NCI-H345 treated with DMSO at 0.1 percent for 48 hours (cell line): ENCODE measurements at regions not wholly inside any gene's neighbourhood (a gene's known extent, or its start where the extent isn't known, plus 50 kb on each side); places are given as distances from the start of the nearest gene placed in this dataset.

Experiments
- DNase-seq: peaks from one replicate; lab custom pipeline; 2025; ENCODE audit not compliant: unreplicated experiment; lab: John Stamatoyannopoulos, UW

- no peak for DNase-seq
Measured at GRCh38 chr3:30069056-30069455, 537.3 kb upstream of the TGFBR2 start.

GRCh38 chr3:30073040-30073439 is 533.4 kb upstream of the TGFBR2 start:
- no peak for DNase-seq

- DNase-seq, result peak; percentile 5
Measured at GRCh38 chr3:30073622-30074021, 532.8 kb upstream of the TGFBR2 start.

- no peak for DNase-seq
Measured at GRCh38 chr3:30075514-30075913, 530.9 kb upstream of the TGFBR2 start.

GRCh38 chr3:30076899-30077298 is 529.5 kb upstream of the TGFBR2 start:
- DNase-seq, result no peak

- DNase-seq, result no peak
Measured at GRCh38 chr3:30077746-30078145, 528.7 kb upstream of the TGFBR2 start.

- no peak for DNase-seq
Measured at GRCh38 chr3:30078736-30079135, 527.7 kb upstream of the TGFBR2 start.

GRCh38 chr3:30081904-30082303 is 524.5 kb upstream of the TGFBR2 start:
- DNase-seq, result no peak

GRCh38 chr3:30082652-30083051 is 523.7 kb upstream of the TGFBR2 start:
- DNase-seq, result no peak

GRCh38 chr3:30083315-30083714 is 523.1 kb upstream of the TGFBR2 start:
- DNase-seq, result peak; percentile 3

GRCh38 chr3:30084316-30084715 is 522.1 kb upstream of the TGFBR2 start:
- DNase-seq, result no peak

- DNase-seq, result no peak
Measured at GRCh38 chr3:30084971-30085403, 521.4 kb upstream of the TGFBR2 start.

GRCh38 chr3:30085486-30085885 is 520.9 kb upstream of the TGFBR2 start:
- no peak for DNase-seq

- DNase-seq, result no peak
Measured at GRCh38 chr3:30091686-30092085, 514.7 kb upstream of the TGFBR2 start.

GRCh38 chr3:30097022-30097650 is 509.3 kb upstream of the TGFBR2 start:
- DNase-seq, result no peak

- DNase-seq, result no peak
Measured at GRCh38 chr3:30098243-30098642, 508.2 kb upstream of the TGFBR2 start.

- DNase-seq, result no peak
Measured at GRCh38 chr3:30098653-30099455, 507.5 kb upstream of the TGFBR2 start.

- DNase-seq, result no peak
Measured at GRCh38 chr3:30102356-30102755, 504.0 kb upstream of the TGFBR2 start.

- DNase-seq, result no peak
Measured at GRCh38 chr3:30103186-30103585, 503.2 kb upstream of the TGFBR2 start.

- DNase-seq, result no peak
Measured at GRCh38 chr3:30107531-30107930, 498.9 kb upstream of the TGFBR2 start.

- no peak for DNase-seq
Measured at GRCh38 chr3:30112411-30112810, 494.0 kb upstream of the TGFBR2 start.

GRCh38 chr3:30112902-30113484 is 493.4 kb upstream of the TGFBR2 start:
- DNase-seq, result peak; percentile 20
